ENCODE measurements at regions not wholly inside any gene's neighbourhood (a gene's known extent, or its start where the extent isn't known, plus 50 kb on each side); places are given as distances from the start of the nearest gene placed in this dataset.
A peak's percentile ranks its signal among the peaks of the same experiment; 100 is the strongest.
"Not testable (repeated sequence)": the region's sequence is repeated elsewhere in the genome, so short reads cannot be mapped to it uniquely, and the experiment has no call there.

- H3K4me1 ChIP-seq (ENCODE audit: control insufficient read depth, insufficient read depth, low read length); H3K9me3 ChIP-seq (ENCODE audit: control insufficient read depth, insufficient read depth, low read length); H3K27me3 ChIP-seq (ENCODE audit: control insufficient read depth, insufficient read depth, low read length); DNase-seq (ENCODE audit: low read depth in 4 of 6, low spot score in 6 of 6); H3K27ac ChIP-seq (ENCODE audit: low read depth, low read length); H3K4me3 ChIP-seq (ENCODE audit: low read depth, low read length): not testable (repeated sequence)
- H3K36me3 ChIP-seq (ENCODE audit: control insufficient read depth, insufficient read depth, low read length) = peaks cover 25% of the 10 kb centered on the region
- no CpG with 5 or more reads among the region's 12 CpGs for WGBS (ENCODE audit: insufficient coverage)
Measured at GRCh38 chr17:445839-446238, 93.2 kb upstream of the RPH3AL start, which contains the start of gene RFLNB. TSS of gene RFLNB (minus strand) at chr17:445939.

GRCh38 chr17:444879-445454, 92.4 kb upstream of the RPH3AL start:
- peak in 1 of 6 donors; percentile 14 for DNase-seq (ENCODE audit: low read depth in 4 of 6, low spot score in 6 of 6)
- H3K36me3 ChIP-seq (ENCODE audit: control insufficient read depth, insufficient read depth, low read length) = peaks cover 25% of the 10 kb centered on the region
- no peak overlapping the region for H3K4me3 ChIP-seq (ENCODE audit: low read depth, low read length)
- H3K27ac ChIP-seq (ENCODE audit: low read depth, low read length) = no peak overlapping the region
- H3K4me1 ChIP-seq (ENCODE audit: control insufficient read depth, insufficient read depth, low read length) = no peaks in the 10 kb centered on the region
- WGBS (ENCODE audit: insufficient coverage) = 69% methylated on average over 2 of the region's 7 CpGs
- no peaks in the 10 kb centered on the region for H3K9me3 ChIP-seq (ENCODE audit: control insufficient read depth, insufficient read depth, low read length)
- no peaks in the 10 kb centered on the region for H3K27me3 ChIP-seq (ENCODE audit: control insufficient read depth, insufficient read depth, low read length)

- H3K27me3 ChIP-seq (ENCODE audit: control insufficient read depth, insufficient read depth, low read length) = no peaks in the 10 kb centered on the region
- WGBS (ENCODE audit: insufficient coverage) = 95% methylated on average over 30 of the region's 30 CpGs
Measured at GRCh38 chr17:443109-443508, 90.5 kb upstream of the RPH3AL start.

GRCh38 chr17:441155-441950, 88.7 kb upstream of the RPH3AL start:
- Histone ChIP-seq H3K27me3 (ENCODE audit: control insufficient read depth, insufficient read depth, low read length) (no peaks in the 10 kb centered on the region), H3K9me3 (ENCODE audit: control insufficient read depth, insufficient read depth, low read length) (no peaks in the 10 kb centered on the region)
- 91% methylated on average over 32 of the region's 41 CpGs for WGBS (ENCODE audit: insufficient coverage)

More at GRCh38 chr17:443109-443508, 90.5 kb upstream of the RPH3AL start:
- no peak overlapping the region for H3K4me3 ChIP-seq (ENCODE audit: low read depth, low read length)
- H3K27ac ChIP-seq (ENCODE audit: low read depth, low read length) = no peak overlapping the region
- no peaks in the 10 kb centered on the region for H3K9me3 ChIP-seq (ENCODE audit: control insufficient read depth, insufficient read depth, low read length)
- no peaks in the 10 kb centered on the region for H3K4me1 ChIP-seq (ENCODE audit: control insufficient read depth, insufficient read depth, low read length)
- H3K36me3 ChIP-seq (ENCODE audit: control insufficient read depth, insufficient read depth, low read length) = peaks cover 25% of the 10 kb centered on the region
- DNase-seq (ENCODE audit: low read depth in 4 of 6, low spot score in 6 of 6) = no peak

DNA sequence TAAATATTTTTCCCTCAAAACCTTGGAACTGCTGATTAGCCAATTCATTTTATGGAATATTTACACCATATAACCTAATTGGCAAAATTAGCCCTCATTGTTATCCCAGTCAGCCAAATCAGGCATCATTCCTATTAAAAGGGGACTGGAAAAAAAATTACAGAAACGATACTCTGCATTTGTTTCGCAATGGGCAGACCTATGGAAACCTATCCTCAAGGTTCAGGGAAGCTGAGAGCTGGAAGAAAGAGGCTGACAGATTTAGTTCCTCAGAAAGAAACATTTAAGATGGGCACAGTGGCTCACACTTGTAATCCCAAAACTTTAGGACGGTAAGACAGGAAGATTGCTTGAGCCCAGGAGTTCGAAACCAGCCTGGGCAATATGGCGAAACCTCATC, 85.6 kb upstream of the RPH3AL start:
- 100% methylated on average over 3 of the region's 5 CpGs for WGBS (ENCODE audit: insufficient coverage)
- DNase-seq (ENCODE audit: low read depth in 4 of 6, low spot score in 6 of 6) = no peak
- peaks cover 19% of the 10 kb centered on the region for H3K36me3 ChIP-seq (ENCODE audit: control insufficient read depth, insufficient read depth, low read length)
- H3K27me3 ChIP-seq (ENCODE audit: control insufficient read depth, insufficient read depth, low read length) = no peaks in the 10 kb centered on the region
- H3K27ac ChIP-seq (ENCODE audit: low read depth, low read length) = no peak overlapping the region
- H3K4me3 ChIP-seq (ENCODE audit: low read depth, low read length) = no peak overlapping the region
- H3K9me3 ChIP-seq (ENCODE audit: control insufficient read depth, insufficient read depth, low read length) = peaks cover 3% of the 10 kb centered on the region
- H3K4me1 ChIP-seq (ENCODE audit: control insufficient read depth, insufficient read depth, low read length) = no peaks in the 10 kb centered on the region

More at GRCh38 chr17:441155-441950, 88.7 kb upstream of the RPH3AL start:
- no peak overlapping the region for H3K27ac ChIP-seq (ENCODE audit: low read depth, low read length)
- no peak overlapping the region for H3K4me3 ChIP-seq (ENCODE audit: low read depth, low read length)
- no peaks in the 10 kb centered on the region for H3K4me1 ChIP-seq (ENCODE audit: control insufficient read depth, insufficient read depth, low read length)
- peaks cover 25% of the 10 kb centered on the region for H3K36me3 ChIP-seq (ENCODE audit: control insufficient read depth, insufficient read depth, low read length)
- no peak for DNase-seq (ENCODE audit: low read depth in 4 of 6, low spot score in 6 of 6)

- Histone ChIP-seq H3K27me3 (ENCODE audit: control insufficient read depth, insufficient read depth, low read length) (no peaks in the 10 kb centered on the region), H3K4me3 (ENCODE audit: low read depth, low read length) (no peak overlapping the region), H3K36me3 (ENCODE audit: control insufficient read depth, insufficient read depth, low read length) (peaks cover 15% of the 10 kb centered on the region), H3K4me1 (ENCODE audit: control insufficient read depth, insufficient read depth, low read length) (no peaks in the 10 kb centered on the region), H3K9me3 (ENCODE audit: control insufficient read depth, insufficient read depth, low read length) (peaks cover 3% of the 10 kb centered on the region), H3K27ac (ENCODE audit: low read depth, low read length) (no peak overlapping the region)
- DNase-seq (ENCODE audit: low read depth in 4 of 6, low spot score in 6 of 6) = no peak
- WGBS (ENCODE audit: insufficient coverage) = no CpG with 5 or more reads among the region's 2 CpGs
Measured at GRCh38 chr17:437545-437944, 84.9 kb upstream of the RPH3AL start.

DNA sequence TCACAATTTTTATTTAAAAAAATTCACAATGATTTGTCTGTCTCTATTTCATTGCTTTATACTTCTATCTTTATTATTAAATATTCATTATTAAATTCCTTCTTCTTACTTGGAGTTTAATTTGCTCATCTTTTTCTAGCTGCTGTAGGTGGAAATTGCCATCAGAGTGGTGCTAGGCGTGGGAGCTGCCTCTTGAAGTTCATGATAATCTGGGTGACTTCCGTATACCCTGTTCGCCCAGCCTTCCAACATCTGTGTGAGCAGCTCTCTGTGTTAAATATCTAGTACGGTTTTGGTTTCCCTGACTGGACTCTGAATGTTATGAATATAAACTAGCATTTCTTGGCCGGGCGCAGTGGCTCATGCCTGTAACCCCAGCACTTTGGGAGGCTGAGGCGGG, 84.0 kb upstream of the RPH3AL start:
- peaks cover 7% of the 10 kb centered on the region for H3K36me3 ChIP-seq (ENCODE audit: control insufficient read depth, insufficient read depth, low read length)
- 94% methylated on average over 7 of the region's 7 CpGs for WGBS (ENCODE audit: insufficient coverage)
- H3K9me3 ChIP-seq (ENCODE audit: control insufficient read depth, insufficient read depth, low read length) = peaks cover 3% of the 10 kb centered on the region
- no peaks in the 10 kb centered on the region for H3K27me3 ChIP-seq (ENCODE audit: control insufficient read depth, insufficient read depth, low read length)
- no peaks in the 10 kb centered on the region for H3K4me1 ChIP-seq (ENCODE audit: control insufficient read depth, insufficient read depth, low read length)
- H3K27ac ChIP-seq (ENCODE audit: low read depth, low read length) = no peak overlapping the region
- no peak for DNase-seq (ENCODE audit: low read depth in 4 of 6, low spot score in 6 of 6)
- H3K4me3 ChIP-seq (ENCODE audit: low read depth, low read length) = no peak overlapping the region

DNA sequence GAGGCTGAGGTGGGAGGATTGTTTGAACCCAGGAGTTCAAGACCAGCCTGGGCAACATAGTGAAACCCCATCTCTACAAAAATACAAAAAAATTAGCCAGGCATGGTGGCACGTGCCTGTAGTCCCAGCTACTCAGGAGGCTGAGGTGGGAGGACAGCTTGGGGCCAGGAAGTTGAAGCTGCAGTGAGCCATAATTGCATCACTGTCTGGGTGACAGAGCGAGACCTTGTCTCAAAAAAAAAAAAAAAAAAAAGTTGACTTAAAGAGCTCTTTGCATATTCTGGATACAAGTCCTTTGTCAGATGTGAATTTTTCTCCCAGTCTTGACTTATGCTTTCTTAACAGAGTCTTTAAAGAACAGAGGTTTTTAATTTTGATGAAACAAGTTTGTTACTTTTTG, 79.9 kb upstream of the RPH3AL start:
- WGBS (ENCODE audit: insufficient coverage) = 80% methylated on average over 1 of the region's 2 CpGs
- H3K27me3 ChIP-seq (ENCODE audit: control insufficient read depth, insufficient read depth, low read length); H3K9me3 ChIP-seq (ENCODE audit: control insufficient read depth, insufficient read depth, low read length); H3K4me3 ChIP-seq (ENCODE audit: low read depth, low read length); H3K27ac ChIP-seq (ENCODE audit: low read depth, low read length); H3K36me3 ChIP-seq (ENCODE audit: control insufficient read depth, insufficient read depth, low read length); DNase-seq (ENCODE audit: low read depth in 4 of 6, low spot score in 6 of 6); H3K4me1 ChIP-seq (ENCODE audit: control insufficient read depth, insufficient read depth, low read length): not testable (repeated sequence)

- WGBS (ENCODE audit: insufficient coverage) = 100% methylated on average over 1 of the region's 4 CpGs
- no peaks in the 10 kb centered on the region for H3K36me3 ChIP-seq (ENCODE audit: control insufficient read depth, insufficient read depth, low read length)
- no peak for DNase-seq (ENCODE audit: low read depth in 4 of 6, low spot score in 6 of 6)
- H3K4me3 ChIP-seq (ENCODE audit: low read depth, low read length) = no peak overlapping the region
- peaks cover 4% of the 10 kb centered on the region for H3K9me3 ChIP-seq (ENCODE audit: control insufficient read depth, insufficient read depth, low read length)
- no peaks in the 10 kb centered on the region for H3K27me3 ChIP-seq (ENCODE audit: control insufficient read depth, insufficient read depth, low read length)
- no peaks in the 10 kb centered on the region for H3K4me1 ChIP-seq (ENCODE audit: control insufficient read depth, insufficient read depth, low read length)
- no peak overlapping the region for H3K27ac ChIP-seq (ENCODE audit: low read depth, low read length)
Measured at GRCh38 chr17:431494-431893, 78.9 kb upstream of the RPH3AL start.

GRCh38 chr17:429589-429988, 77.0 kb upstream of the RPH3AL start:
- no peak for DNase-seq (ENCODE audit: low read depth in 4 of 6, low spot score in 6 of 6)
- Histone ChIP-seq H3K27me3 (ENCODE audit: control insufficient read depth, insufficient read depth, low read length) (no peaks in the 10 kb centered on the region), H3K4me3 (ENCODE audit: low read depth, low read length) (no peak overlapping the region), H3K36me3 (ENCODE audit: control insufficient read depth, insufficient read depth, low read length) (no peaks in the 10 kb centered on the region), H3K9me3 (ENCODE audit: control insufficient read depth, insufficient read depth, low read length) (peaks cover 1% of the 10 kb centered on the region), H3K27ac (ENCODE audit: low read depth, low read length) (no peak overlapping the region), H3K4me1 (ENCODE audit: control insufficient read depth, insufficient read depth, low read length) (no peaks in the 10 kb centered on the region)
- WGBS (ENCODE audit: insufficient coverage) = 98% methylated on average over 8 of the region's 8 CpGs
